Breast epithelium (tissue), 3 donors: ENCODE measurements at regions not wholly inside any gene's neighbourhood (a gene's known extent, or its start where the extent isn't known, plus 50 kb on each side); places are given as distances from the start of the nearest gene placed in this dataset.

ENCODE experiments used
- POLR2A ChIP-seq: fragments of 450-650 bp; IDR thresholded peaks from one replicate; pipeline ENCODE4 v1.6.1; 2016; ENCODE audit warnings: antibody characterized with exemption, mild to moderate bottlenecking, moderate library complexity
- TF ChIP-seq, protein P1 (sequence below), 3 donors: fragments of 450-650 bp; IDR thresholded peaks; one replicate each; pipeline ENCODE4 v1.5.1; 2016 to 2017; ENCODE audit warnings: antibody characterized with exemption in 3 of 3, mild to moderate bottlenecking in 3 of 3, moderate library complexity in 3 of 3

DNA sequence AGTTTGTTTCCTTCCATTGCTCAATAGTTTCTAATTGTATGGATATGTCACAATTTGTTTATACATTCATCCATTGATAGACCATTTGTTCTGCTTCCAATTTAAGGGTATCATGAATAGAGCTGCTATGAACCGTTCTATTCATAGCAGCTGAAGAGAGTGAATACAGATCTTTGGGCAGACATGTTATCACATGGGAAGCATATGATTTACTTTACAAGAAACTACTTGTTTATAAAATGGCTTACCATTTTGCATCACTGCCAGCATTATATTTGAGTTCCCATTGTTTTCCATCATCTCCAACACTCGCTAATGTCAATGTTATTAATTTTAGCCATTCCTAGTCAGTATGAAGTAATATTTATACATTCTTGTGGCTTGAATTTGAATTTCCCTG lies 549.0 kb downstream of the MAT2B start:
- TF ChIP-seq POLR2A: no peak
- TF ChIP-seq, protein P1, sequence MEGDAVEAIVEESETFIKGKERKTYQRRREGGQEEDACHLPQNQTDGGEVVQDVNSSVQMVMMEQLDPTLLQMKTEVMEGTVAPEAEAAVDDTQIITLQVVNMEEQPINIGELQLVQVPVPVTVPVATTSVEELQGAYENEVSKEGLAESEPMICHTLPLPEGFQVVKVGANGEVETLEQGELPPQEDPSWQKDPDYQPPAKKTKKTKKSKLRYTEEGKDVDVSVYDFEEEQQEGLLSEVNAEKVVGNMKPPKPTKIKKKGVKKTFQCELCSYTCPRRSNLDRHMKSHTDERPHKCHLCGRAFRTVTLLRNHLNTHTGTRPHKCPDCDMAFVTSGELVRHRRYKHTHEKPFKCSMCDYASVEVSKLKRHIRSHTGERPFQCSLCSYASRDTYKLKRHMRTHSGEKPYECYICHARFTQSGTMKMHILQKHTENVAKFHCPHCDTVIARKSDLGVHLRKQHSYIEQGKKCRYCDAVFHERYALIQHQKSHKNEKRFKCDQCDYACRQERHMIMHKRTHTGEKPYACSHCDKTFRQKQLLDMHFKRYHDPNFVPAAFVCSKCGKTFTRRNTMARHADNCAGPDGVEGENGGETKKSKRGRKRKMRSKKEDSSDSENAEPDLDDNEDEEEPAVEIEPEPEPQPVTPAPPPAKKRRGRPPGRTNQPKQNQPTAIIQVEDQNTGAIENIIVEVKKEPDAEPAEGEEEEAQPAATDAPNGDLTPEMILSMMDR (IDR thresholded peaks at IDR 0.05): no peak
